ENCODE measurements at regions not wholly inside any gene's neighbourhood (a gene's known extent, or its start where the extent isn't known, plus 50 kb on each side); places are given as distances from the start of the nearest gene placed in this dataset.
"Not testable (repeated sequence)": the region's sequence is repeated elsewhere in the genome, so short reads cannot be mapped to it uniquely, and the experiment has no call there.

DNA sequence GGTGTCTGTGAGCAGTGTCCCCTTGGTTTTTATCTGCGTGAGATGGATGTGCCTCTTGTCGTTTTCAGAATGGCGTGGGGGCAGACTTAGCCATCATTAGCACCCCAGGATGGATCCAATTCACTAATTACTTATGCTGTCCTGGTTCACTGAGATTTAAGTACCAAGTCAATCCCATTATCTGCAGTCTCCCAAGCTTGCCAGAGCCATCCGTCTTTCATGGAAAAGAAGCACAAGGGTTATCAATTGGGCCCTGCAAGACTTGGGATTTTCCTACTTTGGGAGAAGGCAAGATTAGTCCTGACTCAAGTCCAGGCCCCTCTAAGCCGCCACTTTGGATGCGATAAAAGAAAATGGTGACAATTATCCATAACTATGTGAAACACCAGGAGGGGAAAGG is 404.0 kb downstream of the TMEM182 start:
- DNase-seq = no peak
- in situ Hi-C loops (cut with HindIII; ENCODE audit: low pct_ligation_motif_present, low pct_unique_long_range_greater_than_20kb, low sequenced_read_pairs) = no loop called here

DNA sequence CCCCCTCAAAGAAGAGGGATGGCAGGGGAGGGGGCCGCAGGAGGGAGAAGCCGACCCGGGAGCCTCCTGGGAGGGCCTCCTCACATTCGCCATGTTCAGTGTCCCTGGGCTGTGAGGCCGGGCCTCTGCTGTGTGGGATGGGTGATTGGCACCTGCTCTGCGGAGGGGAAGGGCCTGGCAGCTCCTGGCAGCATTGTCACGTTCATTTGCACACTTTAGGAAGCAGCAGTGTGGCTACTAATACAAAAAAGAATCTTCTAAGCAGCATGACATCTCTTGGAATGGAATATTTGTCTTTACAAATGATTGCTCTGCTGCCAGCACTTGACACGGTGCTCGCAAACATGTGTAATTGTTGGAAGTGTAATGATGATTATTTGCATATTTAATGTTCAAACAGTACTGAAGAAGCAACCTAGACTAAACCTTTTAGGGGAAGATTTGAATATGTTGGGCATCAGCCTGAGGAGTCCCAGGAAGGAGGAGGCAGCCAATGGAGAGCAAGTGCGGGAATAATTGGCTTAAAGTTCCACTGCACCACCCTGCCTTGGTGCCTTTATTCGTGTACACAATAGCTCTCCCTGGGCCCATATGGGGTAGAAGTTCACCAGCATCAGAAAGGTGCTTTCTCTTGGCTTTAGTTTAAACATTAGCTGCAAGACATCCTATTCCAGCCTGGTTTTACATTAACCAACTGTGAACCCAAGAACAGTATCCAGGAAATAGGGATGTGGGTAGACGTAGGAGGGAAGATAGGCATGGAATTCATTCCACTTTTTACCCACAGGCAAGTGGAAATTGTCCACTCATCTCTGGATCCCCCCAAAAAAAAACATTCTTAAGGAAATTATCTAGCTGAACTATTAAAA is 404.9 kb downstream of the TMEM182 start:
- DNase-seq = peak; percentile 67
- in situ Hi-C loops (cut with HindIII; ENCODE audit: low pct_ligation_motif_present, low pct_unique_long_range_greater_than_20kb, low sequenced_read_pairs) = no loop called here

DNA sequence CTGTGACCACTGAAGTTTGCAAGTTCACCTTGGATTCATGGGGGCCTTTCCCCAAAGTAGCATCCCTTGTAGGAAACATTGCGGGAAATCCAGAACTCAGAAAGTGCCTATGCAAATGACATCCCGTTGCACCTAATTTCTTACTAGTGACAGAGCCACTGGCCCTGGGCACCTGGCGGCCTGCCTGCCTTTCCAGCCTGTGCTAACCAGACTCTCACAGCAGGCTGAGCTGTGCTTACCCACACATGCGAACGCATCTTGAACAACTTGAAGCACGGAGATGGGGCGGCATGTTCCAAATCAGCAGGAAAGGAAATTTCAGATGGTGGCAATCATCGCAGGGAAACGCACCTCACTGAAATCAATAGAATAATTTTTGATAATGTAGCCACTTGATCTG is 405.8 kb downstream of the TMEM182 start:
- no peak for DNase-seq
- in situ Hi-C loops (cut with HindIII; ENCODE audit: low pct_ligation_motif_present, low pct_unique_long_range_greater_than_20kb, low sequenced_read_pairs) = no loop called here

DNA sequence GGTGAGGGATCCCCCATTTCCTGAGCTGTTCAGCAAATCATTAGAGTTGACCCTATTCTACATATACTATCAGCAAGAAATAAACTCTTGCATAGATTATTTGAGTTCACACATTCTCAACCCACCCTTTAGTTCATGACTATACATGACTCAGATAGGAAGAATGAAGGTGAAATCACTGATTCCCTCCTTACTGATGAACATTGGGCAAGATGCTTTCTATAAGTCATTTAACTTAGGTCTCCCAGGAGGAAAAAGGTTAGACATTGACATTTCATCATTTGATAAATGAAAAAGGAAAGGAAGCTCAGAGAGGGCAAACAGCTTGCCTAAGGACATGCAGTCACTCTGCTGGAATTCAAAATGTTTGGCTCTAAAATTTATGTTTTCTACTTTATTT is 408.0 kb downstream of the TMEM182 start:
- in situ Hi-C loops (cut with HindIII; ENCODE audit: low pct_ligation_motif_present, low pct_unique_long_range_greater_than_20kb, low sequenced_read_pairs) = no loop called here
- DNase-seq = peak; percentile 21

DNA sequence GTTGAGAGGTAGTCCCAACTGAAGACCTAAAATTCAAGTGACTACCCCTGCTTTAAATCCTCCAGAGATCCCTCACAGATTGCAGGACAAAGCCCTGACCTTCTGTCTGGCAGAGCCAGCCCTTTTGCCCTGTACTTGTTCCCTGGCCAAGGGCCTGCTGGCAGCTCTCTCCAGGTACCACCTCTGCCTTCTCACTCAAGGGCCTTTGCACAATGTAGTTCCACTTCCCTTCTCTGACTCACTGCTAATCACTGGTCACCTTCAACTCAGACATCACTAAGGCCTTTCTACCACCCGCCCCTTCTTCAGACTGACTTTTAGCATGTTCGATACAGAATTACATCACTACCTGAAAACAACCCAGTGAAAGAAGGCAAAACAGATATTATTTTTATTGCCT is 411.0 kb downstream of the TMEM182 start:
- in situ Hi-C loops (cut with HindIII; ENCODE audit: low pct_ligation_motif_present, low pct_unique_long_range_greater_than_20kb, low sequenced_read_pairs) = no loop called here
- no peak for DNase-seq

DNA sequence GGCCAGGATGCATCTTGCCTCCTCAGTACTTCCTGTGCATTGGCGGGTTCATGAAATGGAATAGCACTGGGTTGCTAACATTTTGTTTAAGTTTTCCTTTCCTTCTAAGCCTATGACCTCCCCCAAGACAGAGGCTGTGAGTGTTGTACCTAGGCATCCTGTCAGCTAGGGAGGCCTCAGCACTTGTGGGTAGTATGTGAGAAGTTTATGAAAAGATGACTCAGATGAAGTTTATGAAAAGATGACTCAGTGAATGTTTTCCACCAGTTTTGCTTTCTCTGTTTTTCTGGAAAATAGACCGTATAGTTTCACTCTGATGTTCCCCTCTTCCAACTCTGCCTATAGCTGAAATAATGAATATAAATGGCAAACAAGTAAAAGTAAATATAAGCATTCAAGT is 412.9 kb downstream of the TMEM182 start:
- peak; percentile 42 for DNase-seq
- in situ Hi-C loops (cut with HindIII; ENCODE audit: low pct_ligation_motif_present, low pct_unique_long_range_greater_than_20kb, low sequenced_read_pairs) = no loop called here

DNA sequence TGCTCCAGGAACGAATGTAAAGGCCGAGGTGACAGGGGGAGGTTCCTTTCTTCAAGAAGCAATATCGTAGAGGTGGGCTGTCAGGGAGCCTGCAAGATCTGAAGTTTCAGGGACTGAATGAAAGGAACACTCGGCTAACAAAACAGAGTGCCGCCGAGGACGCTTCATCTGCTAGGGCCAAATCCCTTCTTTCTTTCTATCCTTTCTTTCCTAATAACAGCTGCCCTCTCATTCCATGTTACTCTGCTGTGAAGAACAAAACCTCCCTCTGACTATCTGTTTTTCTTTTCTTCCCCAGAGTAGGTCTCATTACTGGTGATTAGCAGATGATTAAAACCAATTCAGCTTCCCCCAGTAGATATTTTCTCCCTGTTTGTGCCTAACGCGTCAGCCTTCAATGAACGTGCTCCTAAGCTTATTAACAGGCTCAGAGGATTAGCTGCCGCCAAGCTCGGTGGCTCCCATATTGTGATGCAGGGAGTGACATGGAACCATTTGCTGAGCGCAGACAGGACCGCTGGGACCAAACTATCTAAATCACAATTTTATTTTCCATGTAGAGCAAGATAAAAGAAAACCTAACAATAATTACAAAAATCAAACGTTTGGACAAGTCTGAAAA is 414.6 kb downstream of the TMEM182 start:
- no peak for DNase-seq
- in situ Hi-C loops (cut with HindIII; ENCODE audit: low pct_ligation_motif_present, low pct_unique_long_range_greater_than_20kb, low sequenced_read_pairs) = no loop called here

DNA sequence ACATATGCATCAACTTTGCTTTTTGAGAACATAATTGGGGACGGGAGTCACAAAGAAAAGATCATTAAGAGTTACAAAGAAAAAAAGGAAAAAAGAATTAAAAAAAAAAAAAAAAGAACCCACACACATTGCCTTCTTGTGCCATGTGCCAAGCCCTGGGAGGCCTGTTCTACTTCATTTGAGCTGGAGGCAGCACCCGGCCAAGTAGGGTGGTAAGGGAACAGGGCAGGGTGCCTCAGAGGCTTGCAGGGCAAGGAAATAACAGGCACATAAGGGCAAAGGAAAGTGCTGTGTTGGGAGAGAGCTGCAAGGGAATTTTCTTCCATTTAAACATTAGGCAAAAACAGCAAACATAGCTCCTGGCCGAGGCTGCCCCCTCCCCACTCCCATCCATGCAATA is 418.0 kb downstream of the TMEM182 start:
- in situ Hi-C loops (cut with HindIII; ENCODE audit: low pct_ligation_motif_present, low pct_unique_long_range_greater_than_20kb, low sequenced_read_pairs) = no loop called here
- DNase-seq = peak; percentile 68

DNA sequence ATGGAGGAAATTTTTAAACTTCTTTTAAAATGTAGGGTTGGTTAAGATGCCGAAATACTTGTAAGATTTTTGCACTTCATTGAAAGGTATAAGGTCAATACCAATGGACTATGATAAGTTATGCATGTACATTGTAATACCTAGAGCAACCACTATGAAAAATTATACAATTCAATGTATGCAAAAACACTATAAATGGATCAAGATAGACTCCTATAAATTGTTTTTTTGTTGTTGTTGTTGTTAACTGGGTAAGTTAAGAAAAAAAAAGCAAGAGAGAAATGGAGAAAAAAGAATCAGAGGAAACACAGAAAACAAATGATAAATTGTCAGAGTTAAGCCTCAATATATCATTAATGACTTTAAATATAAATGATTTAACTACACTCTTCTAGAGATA is 421.2 kb downstream of the TMEM182 start:
- DNase-seq = no peak
- in situ Hi-C loops (cut with HindIII; ENCODE audit: low pct_ligation_motif_present, low pct_unique_long_range_greater_than_20kb, low sequenced_read_pairs) = no loop called here

DNA sequence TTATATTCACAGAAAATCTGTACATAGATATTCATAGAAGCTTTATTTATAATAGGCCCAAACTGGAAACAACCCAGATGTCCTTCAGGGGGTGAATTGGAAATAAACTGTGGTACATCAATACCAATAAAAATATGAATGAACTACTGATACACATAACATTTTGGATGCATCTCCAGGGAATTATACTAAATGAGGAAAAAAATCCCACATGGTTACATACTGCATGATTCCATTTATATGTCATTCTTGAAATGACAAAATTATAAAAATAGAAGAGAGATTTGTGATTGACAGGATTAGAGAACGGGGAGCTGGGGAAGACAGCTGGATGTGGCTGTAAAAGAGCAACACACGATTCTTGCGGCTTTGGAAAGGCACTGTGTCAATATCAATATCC is 435.0 kb downstream of the TMEM182 start:
- no peak for DNase-seq
- in situ Hi-C loops (cut with HindIII; ENCODE audit: low pct_ligation_motif_present, low pct_unique_long_range_greater_than_20kb, low sequenced_read_pairs) = no loop called here

DNA sequence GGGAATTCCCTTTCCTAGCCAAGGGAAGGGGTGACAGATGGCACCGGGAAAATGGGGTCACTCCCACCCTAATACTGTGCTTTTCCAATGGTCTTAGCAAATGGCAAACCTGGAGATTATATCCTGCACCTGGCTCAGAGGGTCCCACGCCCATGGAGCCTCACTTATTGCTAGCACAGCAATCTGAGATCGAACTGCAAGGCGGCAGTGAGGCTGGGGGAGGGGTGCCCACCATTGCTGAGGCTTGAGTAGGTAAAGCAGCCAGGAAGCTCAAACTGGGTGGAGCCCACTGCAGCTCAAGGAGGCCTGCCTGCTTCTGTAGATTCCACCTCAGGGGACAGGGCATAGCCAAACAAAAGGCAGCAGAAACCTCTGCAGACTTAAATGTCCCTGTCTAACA is 438.9 kb downstream of the TMEM182 start:
- in situ Hi-C loops (cut with HindIII; ENCODE audit: low pct_ligation_motif_present, low pct_unique_long_range_greater_than_20kb, low sequenced_read_pairs); DNase-seq: not testable (repeated sequence)

DNA sequence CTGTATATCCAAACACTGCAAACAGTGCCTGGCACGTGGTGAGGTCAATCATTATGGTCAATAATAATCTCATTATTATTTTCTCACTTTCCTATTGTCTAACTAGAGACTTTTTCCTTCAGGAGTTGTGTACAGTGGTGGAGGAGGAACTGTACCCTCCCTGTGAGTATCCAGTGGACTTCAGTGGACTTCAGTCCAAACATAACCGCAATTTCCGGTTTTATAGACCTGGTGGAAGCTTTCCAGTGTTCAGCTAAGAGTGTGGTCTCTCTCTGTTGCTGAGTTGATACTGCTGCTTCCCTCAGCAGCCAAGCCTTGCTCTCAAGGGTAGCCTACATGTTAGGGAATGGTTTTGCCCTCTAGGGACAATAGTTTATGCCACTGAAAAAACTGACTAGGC is 447.1 kb downstream of the TMEM182 start:
- DNase-seq = no peak
- in situ Hi-C loops (cut with HindIII; ENCODE audit: low pct_ligation_motif_present, low pct_unique_long_range_greater_than_20kb, low sequenced_read_pairs) = no loop called here

DNA sequence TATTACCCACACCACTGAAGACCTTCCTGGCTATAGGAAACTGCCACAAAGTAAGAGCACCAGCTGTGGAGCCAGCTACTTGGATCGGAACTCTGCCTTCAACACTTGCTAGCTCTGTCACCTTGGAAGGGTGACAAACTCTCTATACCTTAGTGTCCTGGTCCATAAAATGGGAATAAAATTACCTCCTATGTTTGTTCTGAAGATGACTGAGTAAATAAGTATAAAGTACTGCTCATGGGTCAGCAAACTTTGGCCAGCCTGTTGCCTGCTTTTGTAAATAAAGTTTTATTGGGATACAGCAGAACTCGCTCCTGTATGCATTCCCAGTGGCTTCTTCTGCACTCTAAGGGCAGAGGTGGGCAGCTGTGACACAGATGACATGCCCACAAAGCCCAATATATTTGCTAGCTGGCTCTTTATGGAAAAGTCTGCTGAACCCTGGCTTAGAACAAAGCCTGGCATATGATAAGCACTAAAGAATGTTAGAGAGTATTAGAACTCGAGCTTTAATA is 451.3 kb downstream of the TMEM182 start:
- DNase-seq = no peak
- in situ Hi-C loops (cut with HindIII; ENCODE audit: low pct_ligation_motif_present, low pct_unique_long_range_greater_than_20kb, low sequenced_read_pairs) = no loop called here

DNA sequence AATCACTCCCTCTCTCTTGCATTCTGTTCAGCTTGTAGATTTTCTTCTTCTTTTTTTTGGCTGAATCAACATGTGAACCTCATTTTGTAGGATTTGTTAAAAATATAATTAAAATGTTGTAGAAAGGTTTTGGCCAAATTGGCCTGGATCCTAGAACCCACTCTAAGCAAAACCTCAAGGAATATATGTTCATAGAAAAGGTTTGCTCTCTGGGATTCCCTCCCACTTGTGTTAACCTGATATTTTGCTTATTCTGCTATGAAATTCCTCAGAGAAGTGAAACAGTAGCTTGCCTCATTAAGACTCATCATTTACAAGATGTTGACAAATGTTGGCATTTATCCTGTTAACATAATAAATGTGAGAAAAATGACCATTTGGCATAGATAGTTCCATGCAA is 456.7 kb downstream of the TMEM182 start:
- in situ Hi-C loops (cut with HindIII; ENCODE audit: low pct_ligation_motif_present, low pct_unique_long_range_greater_than_20kb, low sequenced_read_pairs) = no loop called here
- DNase-seq = no peak

DNA sequence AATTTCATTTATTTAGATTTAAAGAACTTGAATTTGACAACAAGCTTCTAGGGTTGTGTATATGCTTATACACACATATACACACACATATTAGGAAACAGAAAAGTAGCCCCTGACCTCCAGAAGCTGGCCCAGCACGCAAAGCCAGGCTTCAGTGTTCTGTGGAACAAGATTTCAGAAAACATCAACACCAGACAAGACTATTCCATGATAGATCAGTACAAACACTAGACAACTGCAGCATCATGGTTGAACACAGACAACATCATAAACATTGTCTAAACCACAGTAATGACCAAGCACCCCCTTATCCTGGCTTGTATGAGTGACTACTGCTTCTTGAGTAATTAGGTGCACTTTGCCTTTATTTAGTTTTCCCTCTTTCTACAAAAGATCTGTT is 457.6 kb downstream of the TMEM182 start:
- in situ Hi-C loops (cut with HindIII; ENCODE audit: low pct_ligation_motif_present, low pct_unique_long_range_greater_than_20kb, low sequenced_read_pairs) = no loop called here
- DNase-seq = no peak

DNA sequence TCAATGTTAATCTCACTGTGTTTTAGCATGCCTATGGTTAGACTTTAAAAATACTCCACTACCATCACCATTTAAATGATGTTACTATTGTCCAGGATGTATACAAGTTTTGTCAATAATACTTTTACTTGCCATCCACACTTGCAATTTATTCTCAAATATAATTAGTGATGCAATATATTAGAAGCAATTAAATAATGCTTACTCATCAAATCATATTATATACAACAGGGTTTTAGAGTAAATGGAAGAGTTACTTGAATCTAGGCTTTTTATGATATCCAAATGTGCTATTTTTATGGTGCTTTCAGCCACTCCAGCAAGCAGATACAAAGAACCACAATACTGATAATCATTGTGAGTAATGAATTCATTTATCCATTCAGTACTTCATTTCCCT is 461.1 kb downstream of the TMEM182 start:
- DNase-seq = no peak
- in situ Hi-C loops (cut with HindIII; ENCODE audit: low pct_ligation_motif_present, low pct_unique_long_range_greater_than_20kb, low sequenced_read_pairs) = no loop called here

DNA sequence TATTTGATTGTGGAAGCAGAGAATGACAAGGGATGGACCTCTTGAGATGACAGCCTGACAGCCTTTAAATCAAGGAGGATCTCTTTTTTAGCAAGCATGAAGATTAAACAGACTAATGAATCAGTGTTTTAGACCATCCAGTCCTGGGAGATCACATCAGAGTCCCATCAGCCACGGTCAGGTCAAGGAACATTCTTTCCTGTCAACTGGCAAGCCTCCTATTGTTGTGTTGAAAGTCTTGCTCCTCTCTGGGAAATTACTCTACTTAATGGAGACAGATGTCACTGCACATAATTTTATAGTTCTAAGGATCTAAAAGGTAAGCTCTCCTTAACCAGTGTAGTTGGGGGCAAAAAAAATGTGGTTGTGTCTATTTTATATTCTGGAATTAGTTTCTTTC is 469.0 kb downstream of the TMEM182 start:
- in situ Hi-C loops (cut with HindIII; ENCODE audit: low pct_ligation_motif_present, low pct_unique_long_range_greater_than_20kb, low sequenced_read_pairs) = no loop called here
- DNase-seq = no peak

DNA sequence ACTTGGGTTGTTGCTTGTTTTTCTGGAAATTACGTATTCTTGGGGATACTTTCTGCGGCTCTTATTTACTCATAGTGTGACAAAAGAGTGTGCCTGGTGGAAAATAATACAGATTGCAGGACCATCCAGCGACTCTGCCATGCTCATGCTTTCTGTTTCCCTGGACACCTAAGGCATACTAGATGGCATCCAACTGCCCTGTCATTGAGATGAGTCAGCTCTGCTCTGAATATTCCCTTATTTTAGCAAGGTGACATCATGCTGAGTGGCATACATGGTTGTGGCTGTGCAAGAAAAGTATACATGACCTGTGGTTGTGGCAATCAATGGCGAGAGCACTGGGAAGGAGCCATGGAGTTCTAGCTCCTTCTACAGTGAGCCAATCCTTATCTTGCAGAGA is 471.0 kb downstream of the TMEM182 start:
- in situ Hi-C loops (cut with HindIII; ENCODE audit: low pct_ligation_motif_present, low pct_unique_long_range_greater_than_20kb, low sequenced_read_pairs) = no loop called here
- no peak for DNase-seq

DNA sequence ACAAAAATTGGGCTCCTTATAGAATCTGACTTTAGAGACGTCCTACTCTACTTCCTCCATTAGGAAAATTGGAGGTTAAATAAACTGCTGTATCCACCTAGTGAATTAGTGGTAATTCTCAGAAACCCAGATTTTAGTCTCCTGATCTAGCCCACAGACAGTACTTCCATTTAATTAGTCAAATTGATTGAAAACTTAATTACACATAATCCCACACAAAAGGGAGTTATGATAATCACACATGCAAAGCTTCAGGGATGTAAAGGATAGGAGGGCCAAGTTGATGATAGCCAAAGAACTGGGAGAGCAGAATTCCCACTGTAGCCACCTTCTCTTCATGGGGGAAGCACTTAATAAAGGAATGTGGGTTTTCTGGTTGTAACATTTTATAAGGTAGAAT is 471.9 kb downstream of the TMEM182 start:
- in situ Hi-C loops (cut with HindIII; ENCODE audit: low pct_ligation_motif_present, low pct_unique_long_range_greater_than_20kb, low sequenced_read_pairs) = no loop called here
- DNase-seq = no peak

DNA sequence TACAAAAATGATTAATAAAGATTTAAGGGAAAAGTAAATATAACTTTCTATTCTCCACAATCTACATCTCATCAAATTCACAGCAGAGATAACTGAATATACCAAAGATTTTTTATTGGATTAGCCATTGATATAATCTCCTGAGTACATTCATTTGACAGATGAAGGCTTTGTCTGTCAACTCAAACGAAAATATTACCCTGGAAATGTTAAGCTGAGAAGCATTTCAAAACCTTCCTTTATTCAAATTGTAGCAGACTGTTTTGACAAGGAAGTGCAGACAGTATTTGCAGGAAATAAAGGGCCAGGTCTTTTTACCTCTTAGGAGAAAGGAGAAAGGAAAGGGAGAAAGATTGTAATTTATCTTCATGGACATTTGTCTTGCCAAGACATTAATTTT is 473.5 kb downstream of the TMEM182 start:
- in situ Hi-C loops (cut with HindIII; ENCODE audit: low pct_ligation_motif_present, low pct_unique_long_range_greater_than_20kb, low sequenced_read_pairs) = no loop called here
- DNase-seq = no peak
